ENCODE measurements at regions not wholly inside any gene's neighbourhood (a gene's known extent, or its start where the extent isn't known, plus 50 kb on each side); places are given as distances from the start of the nearest gene placed in this dataset.
"Not testable (repeated sequence)": the region's sequence is repeated elsewhere in the genome, so short reads cannot be mapped to it uniquely, and the experiment has no call there.

- Mint-ChIP-seq H3K9me3 (ENCODE audit: unreplicated experiment) (peaks cover 3% of the 10 kb centered on the region), H3K36me3 (ENCODE audit: unreplicated experiment) (no peaks in the 10 kb centered on the region), H3K27ac (ENCODE audit: unreplicated experiment) (no peak overlapping the region), H3K4me1 (ENCODE audit: unreplicated experiment) (no peaks in the 10 kb centered on the region), H3K4me3 (ENCODE audit: unreplicated experiment) (no peak overlapping the region), H3K27me3 (ENCODE audit: unreplicated experiment) (no peaks in the 10 kb centered on the region)
- no peak for TF ChIP-seq CTCF (IDR thresholded peaks at IDR 0.05)
- no peak for DNase-seq (ENCODE audit: extremely low spot score, unreplicated experiment)
Measured at GRCh38 chr4:179353786-179354185, 1911.5 kb upstream of the AGA start.

GRCh38 chr4:179361978-179362486, 1919.8 kb upstream of the AGA start:
- no peak for DNase-seq (ENCODE audit: extremely low spot score, unreplicated experiment)
- no peaks in the 10 kb centered on the region for H3K9me3 Mint-ChIP-seq (ENCODE audit: unreplicated experiment)
- no peak overlapping the region for H3K4me3 Mint-ChIP-seq (ENCODE audit: unreplicated experiment)
- no peaks in the 10 kb centered on the region for H3K4me1 Mint-ChIP-seq (ENCODE audit: unreplicated experiment)
- H3K27ac Mint-ChIP-seq (ENCODE audit: unreplicated experiment): no peak overlapping the region
- no peaks in the 10 kb centered on the region for H3K36me3 Mint-ChIP-seq (ENCODE audit: unreplicated experiment)
- TF ChIP-seq CTCF (IDR thresholded peaks at IDR 0.05): no peak
- H3K27me3 Mint-ChIP-seq (ENCODE audit: unreplicated experiment): no peaks in the 10 kb centered on the region

GRCh38 chr4:179365932-179366331, 1923.7 kb upstream of the AGA start:
- H3K27ac Mint-ChIP-seq (ENCODE audit: unreplicated experiment); H3K27me3 Mint-ChIP-seq (ENCODE audit: unreplicated experiment); H3K4me3 Mint-ChIP-seq (ENCODE audit: unreplicated experiment); H3K9me3 Mint-ChIP-seq (ENCODE audit: unreplicated experiment); H3K4me1 Mint-ChIP-seq (ENCODE audit: unreplicated experiment); DNase-seq (ENCODE audit: extremely low spot score, unreplicated experiment); H3K36me3 Mint-ChIP-seq (ENCODE audit: unreplicated experiment): not testable (repeated sequence)

GRCh38 chr4:179372242-179372641, 1930.0 kb upstream of the AGA start:
- TF ChIP-seq CTCF (IDR thresholded peaks at IDR 0.05): no peak
- H3K27ac Mint-ChIP-seq (ENCODE audit: unreplicated experiment): no peak overlapping the region
- H3K4me3 Mint-ChIP-seq (ENCODE audit: unreplicated experiment): no peak overlapping the region
- H3K9me3 Mint-ChIP-seq (ENCODE audit: unreplicated experiment): peaks cover 18% of the 10 kb centered on the region
- peaks cover 2% of the 10 kb centered on the region for H3K36me3 Mint-ChIP-seq (ENCODE audit: unreplicated experiment)
- DNase-seq (ENCODE audit: extremely low spot score, unreplicated experiment): no peak
- H3K4me1 Mint-ChIP-seq (ENCODE audit: unreplicated experiment): no peaks in the 10 kb centered on the region
- H3K27me3 Mint-ChIP-seq (ENCODE audit: unreplicated experiment): peaks cover 3% of the 10 kb centered on the region

GRCh38 chr4:179372746-179373145, 1930.5 kb upstream of the AGA start:
- H3K27me3 Mint-ChIP-seq (ENCODE audit: unreplicated experiment): peaks cover 3% of the 10 kb centered on the region

GRCh38 chr4:179378847-179379246, 1936.6 kb upstream of the AGA start:
- not testable (repeated sequence) for H3K27me3 Mint-ChIP-seq (ENCODE audit: unreplicated experiment); H3K36me3 Mint-ChIP-seq (ENCODE audit: unreplicated experiment); H3K27ac Mint-ChIP-seq (ENCODE audit: unreplicated experiment); H3K4me1 Mint-ChIP-seq (ENCODE audit: unreplicated experiment); DNase-seq (ENCODE audit: extremely low spot score, unreplicated experiment); H3K4me3 Mint-ChIP-seq (ENCODE audit: unreplicated experiment); H3K9me3 Mint-ChIP-seq (ENCODE audit: unreplicated experiment)

More at GRCh38 chr4:179372746-179373145, 1930.5 kb upstream of the AGA start:
- Mint-ChIP-seq H3K27ac (ENCODE audit: unreplicated experiment) (no peak overlapping the region), H3K36me3 (ENCODE audit: unreplicated experiment) (no peaks in the 10 kb centered on the region), H3K9me3 (ENCODE audit: unreplicated experiment) (peaks cover 18% of the 10 kb centered on the region), H3K4me1 (ENCODE audit: unreplicated experiment) (no peaks in the 10 kb centered on the region), H3K4me3 (ENCODE audit: unreplicated experiment) (no peak overlapping the region)
- TF ChIP-seq CTCF (IDR thresholded peaks at IDR 0.05): no peak
- no peak for DNase-seq (ENCODE audit: extremely low spot score, unreplicated experiment)

All from osteocyte (in vitro differentiated cells).